Epidermal melanocyte (primary cell): ENCODE measurements at regions not wholly inside any gene's neighbourhood (a gene's known extent, or its start where the extent isn't known, plus 50 kb on each side); places are given as distances from the start of the nearest gene placed in this dataset.

Experiments used
- DNase-seq: peaks from one replicate; pipeline ENCODE4 v3.0.0; 2011; ENCODE audit warnings: low spot score; ENCODE audit not compliant: insufficient read length

- DNase-seq: no peak
Observed at GRCh38 chr4:181504924-181505323, 738.3 kb upstream of the TENM3 start.

- no peak for DNase-seq
Observed at GRCh38 chr4:181507180-181507835, 735.9 kb upstream of the TENM3 start.

- DNase-seq: no peak
Observed at GRCh38 chr4:181507938-181508337, 735.3 kb upstream of the TENM3 start.

- no peak for DNase-seq
Observed at GRCh38 chr4:181508601-181509000, 734.6 kb upstream of the TENM3 start.

- DNase-seq: no peak
Observed at GRCh38 chr4:181509073-181509472, 734.1 kb upstream of the TENM3 start.

- no peak for DNase-seq
Observed at GRCh38 chr4:181517491-181517890, 725.7 kb upstream of the TENM3 start.

- DNase-seq: no peak
Observed at GRCh38 chr4:181520790-181521189, 722.4 kb upstream of the TENM3 start.

GRCh38 chr4:181523973-181524372 is 719.2 kb upstream of the TENM3 start:
- no peak for DNase-seq

GRCh38 chr4:181524499-181524898 is 718.7 kb upstream of the TENM3 start:
- DNase-seq: no peak

GRCh38 chr4:181525634-181526033 is 717.6 kb upstream of the TENM3 start:
- no peak for DNase-seq

GRCh38 chr4:181528570-181529184 is 714.5 kb upstream of the TENM3 start:
- peak; percentile 29 for DNase-seq

- no peak for DNase-seq
Observed at GRCh38 chr4:181529537-181529936, 713.7 kb upstream of the TENM3 start.

GRCh38 chr4:181536196-181536746 is 706.9 kb upstream of the TENM3 start:
- DNase-seq: no peak

GRCh38 chr4:181536811-181537434 is 706.3 kb upstream of the TENM3 start:
- no peak for DNase-seq

- DNase-seq: no peak
Observed at GRCh38 chr4:181538431-181538830, 704.8 kb upstream of the TENM3 start.

GRCh38 chr4:181541396-181541795 is 701.8 kb upstream of the TENM3 start:
- no peak for DNase-seq

GRCh38 chr4:181548873-181549575 is 694.2 kb upstream of the TENM3 start:
- no peak for DNase-seq

- DNase-seq: no peak
Observed at GRCh38 chr4:181549576-181550188, 693.5 kb upstream of the TENM3 start.

- no peak for DNase-seq
Observed at GRCh38 chr4:181550381-181550780, 692.8 kb upstream of the TENM3 start.

- no peak for DNase-seq
Observed at GRCh38 chr4:181559637-181560036, 683.6 kb upstream of the TENM3 start.

- no peak for DNase-seq
Observed at GRCh38 chr4:181562399-181562798, 680.8 kb upstream of the TENM3 start.

- DNase-seq: no peak
Observed at GRCh38 chr4:181564625-181565024, 678.6 kb upstream of the TENM3 start.
